ENCODE measurements at regions not wholly inside any gene's neighbourhood (a gene's known extent, or its start where the extent isn't known, plus 50 kb on each side); places are given as distances from the start of the nearest gene placed in this dataset.
"Not testable (repeated sequence)": the region's sequence is repeated elsewhere in the genome, so short reads cannot be mapped to it uniquely, and the experiment has no call there.

DNA sequence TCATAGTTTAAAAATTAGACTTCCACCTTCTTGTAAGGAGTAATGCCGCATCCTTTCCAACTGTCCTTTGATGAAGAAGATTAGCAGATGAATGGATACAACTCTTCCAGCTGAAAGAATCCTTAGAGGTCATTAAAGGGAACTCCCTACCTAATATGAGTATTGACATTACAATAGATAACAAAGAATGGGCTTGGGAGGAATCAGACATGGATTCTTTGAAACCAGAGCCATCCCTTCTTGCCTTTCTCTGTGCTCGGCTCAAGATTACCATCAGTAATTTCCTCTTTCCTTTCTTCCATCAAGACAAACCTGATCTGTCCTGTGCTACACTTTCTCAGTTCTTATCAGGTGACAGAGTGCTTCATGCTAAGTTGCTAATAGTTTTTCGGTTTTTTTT, 83.8 kb downstream of the GOLGA8K start:
- TF ChIP-seq EHMT2 (IDR thresholded peaks at IDR 0.05; ENCODE audit: low read depth); RCOR1 (IDR thresholded peaks at IDR 0.05; ENCODE audit: low read depth, low read length): not testable (repeated sequence)
- TF ChIP-seq, protein P1, sequence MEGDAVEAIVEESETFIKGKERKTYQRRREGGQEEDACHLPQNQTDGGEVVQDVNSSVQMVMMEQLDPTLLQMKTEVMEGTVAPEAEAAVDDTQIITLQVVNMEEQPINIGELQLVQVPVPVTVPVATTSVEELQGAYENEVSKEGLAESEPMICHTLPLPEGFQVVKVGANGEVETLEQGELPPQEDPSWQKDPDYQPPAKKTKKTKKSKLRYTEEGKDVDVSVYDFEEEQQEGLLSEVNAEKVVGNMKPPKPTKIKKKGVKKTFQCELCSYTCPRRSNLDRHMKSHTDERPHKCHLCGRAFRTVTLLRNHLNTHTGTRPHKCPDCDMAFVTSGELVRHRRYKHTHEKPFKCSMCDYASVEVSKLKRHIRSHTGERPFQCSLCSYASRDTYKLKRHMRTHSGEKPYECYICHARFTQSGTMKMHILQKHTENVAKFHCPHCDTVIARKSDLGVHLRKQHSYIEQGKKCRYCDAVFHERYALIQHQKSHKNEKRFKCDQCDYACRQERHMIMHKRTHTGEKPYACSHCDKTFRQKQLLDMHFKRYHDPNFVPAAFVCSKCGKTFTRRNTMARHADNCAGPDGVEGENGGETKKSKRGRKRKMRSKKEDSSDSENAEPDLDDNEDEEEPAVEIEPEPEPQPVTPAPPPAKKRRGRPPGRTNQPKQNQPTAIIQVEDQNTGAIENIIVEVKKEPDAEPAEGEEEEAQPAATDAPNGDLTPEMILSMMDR (IDR thresholded peaks at IDR 0.05): not testable (repeated sequence)
